Fibroblast of mammary gland (primary cell): ENCODE measurements at regions not wholly inside any gene's neighbourhood (a gene's known extent, or its start where the extent isn't known, plus 50 kb on each side); places are given as distances from the start of the nearest gene placed in this dataset.

ENCODE experiments used
- DNase-seq: peaks from one replicate; pipeline ENCODE4 v3.0.0-alpha.2; 2010; ENCODE audit warnings: low read depth
- H3K4me3 ChIP-seq: 2 replicates; pipeline ENCODE4 v1.5.1; 2011; ENCODE audit warnings: low read depth, mild to moderate bottlenecking, low read length, moderate library complexity; ENCODE audit not compliant: control insufficient read depth
- TF ChIP-seq, protein P1 (sequence below): conservative IDR thresholded peaks from 2 replicates; pipeline ENCODE4 v1.5.1; 2011; ENCODE audit warnings: low read depth, low read length, inconsistent platforms; ENCODE audit not compliant: control insufficient read depth, insufficient read depth

DNA sequence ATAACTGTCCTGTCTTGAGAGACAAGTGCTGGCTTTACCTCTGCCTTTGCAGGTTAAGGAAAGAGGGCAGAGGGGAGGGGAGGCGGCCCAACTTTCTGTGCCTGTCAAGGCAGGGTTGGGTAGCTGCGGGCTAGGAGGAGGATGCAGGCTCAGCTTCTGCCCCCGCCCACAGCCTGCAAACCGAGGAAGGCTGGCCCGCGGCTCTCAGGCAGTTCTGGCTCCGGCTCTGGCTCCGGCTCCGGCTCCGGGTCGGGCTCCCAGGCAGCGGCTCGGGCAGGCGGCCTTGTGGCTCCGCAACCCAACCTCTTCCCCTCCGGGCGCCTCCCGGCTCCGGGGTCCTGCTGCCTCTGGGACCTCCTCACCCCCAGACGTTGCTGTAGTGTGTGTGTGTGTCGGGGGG, 92.9 kb downstream of the TMEM30B start:
- TF ChIP-seq, protein P1, sequence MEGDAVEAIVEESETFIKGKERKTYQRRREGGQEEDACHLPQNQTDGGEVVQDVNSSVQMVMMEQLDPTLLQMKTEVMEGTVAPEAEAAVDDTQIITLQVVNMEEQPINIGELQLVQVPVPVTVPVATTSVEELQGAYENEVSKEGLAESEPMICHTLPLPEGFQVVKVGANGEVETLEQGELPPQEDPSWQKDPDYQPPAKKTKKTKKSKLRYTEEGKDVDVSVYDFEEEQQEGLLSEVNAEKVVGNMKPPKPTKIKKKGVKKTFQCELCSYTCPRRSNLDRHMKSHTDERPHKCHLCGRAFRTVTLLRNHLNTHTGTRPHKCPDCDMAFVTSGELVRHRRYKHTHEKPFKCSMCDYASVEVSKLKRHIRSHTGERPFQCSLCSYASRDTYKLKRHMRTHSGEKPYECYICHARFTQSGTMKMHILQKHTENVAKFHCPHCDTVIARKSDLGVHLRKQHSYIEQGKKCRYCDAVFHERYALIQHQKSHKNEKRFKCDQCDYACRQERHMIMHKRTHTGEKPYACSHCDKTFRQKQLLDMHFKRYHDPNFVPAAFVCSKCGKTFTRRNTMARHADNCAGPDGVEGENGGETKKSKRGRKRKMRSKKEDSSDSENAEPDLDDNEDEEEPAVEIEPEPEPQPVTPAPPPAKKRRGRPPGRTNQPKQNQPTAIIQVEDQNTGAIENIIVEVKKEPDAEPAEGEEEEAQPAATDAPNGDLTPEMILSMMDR = no peak
- H3K4me3 ChIP-seq = no peak overlapping the region
- no peak for DNase-seq

DNA sequence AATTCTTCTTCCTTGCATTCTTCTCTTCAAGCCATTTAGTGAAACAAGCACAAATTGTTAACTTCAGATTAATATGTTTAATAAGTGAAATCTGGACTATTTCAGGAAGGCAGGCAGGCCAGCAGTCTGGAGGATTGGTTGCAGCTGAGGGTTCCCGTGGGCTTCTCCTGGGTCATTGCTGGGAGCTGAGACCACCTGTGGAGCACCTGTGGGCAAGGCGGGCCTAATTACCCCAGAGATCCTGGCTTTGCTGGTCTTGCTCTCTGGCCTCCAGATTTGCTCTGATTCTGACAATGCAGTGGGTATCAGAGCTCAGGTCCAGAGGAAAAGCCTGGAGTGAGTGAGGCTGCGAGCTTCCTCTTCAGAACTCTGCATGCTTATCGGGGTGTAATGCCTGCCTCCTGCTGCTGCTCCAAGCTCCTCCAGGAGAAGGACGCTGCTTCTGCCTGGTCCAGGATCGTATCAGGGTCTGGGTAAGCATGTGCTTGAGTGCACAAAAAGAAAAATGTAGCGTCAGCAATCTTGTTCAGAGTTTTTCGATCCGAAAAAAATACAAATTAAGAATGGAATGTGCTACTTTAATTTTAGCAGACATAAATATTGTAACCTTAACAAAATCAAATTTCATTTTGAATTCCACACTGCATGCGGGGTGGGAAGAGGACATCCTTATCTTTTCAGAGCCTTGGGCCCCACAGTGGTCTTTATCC, 93.8 kb downstream of the TMEM30B start:
- TF ChIP-seq, protein P1 = no peak
- H3K4me3 ChIP-seq = no peak overlapping the region
- no peak for DNase-seq

DNA sequence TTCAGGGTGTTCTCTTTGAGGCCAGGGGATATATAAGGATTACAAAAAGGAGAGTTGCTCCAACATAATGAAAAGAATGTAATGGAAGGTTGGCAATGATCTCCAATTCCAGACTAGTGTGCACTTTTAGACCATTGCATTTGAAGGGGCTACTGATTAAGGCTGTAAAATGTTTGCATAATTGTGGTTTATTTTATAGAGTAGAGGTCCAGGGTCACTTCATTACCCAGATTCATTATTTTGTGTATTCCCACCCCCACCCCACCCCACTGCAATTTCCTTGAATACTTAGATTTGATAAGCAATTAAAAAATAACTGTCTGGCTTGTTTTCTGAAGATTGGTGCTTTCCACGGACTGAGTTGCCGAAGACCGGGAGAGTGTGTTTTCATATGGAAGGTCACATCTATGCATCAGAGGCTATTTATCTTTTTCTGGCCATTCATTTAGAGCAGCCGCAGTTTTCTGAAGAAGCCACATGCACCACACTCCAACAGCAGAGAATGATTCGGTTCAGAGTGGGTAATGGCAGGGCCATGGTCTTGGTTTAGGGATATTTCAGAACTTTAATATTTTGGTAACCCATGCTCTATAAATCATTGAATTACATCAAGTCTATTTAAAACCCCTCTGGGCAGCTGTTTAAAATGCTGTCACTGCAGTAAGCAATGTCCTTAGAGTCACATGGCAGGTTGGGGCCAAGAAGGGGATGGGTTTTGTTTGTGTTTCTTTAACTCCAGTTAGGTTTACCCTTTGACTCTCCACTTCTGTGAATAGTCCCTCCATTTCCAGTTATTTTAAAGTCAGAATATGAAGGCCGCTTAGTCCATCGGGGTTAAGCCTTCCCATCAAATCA, 94.6 kb downstream of the TMEM30B start:
- DNase-seq = no peak
- TF ChIP-seq, protein P1 = no peak

DNA sequence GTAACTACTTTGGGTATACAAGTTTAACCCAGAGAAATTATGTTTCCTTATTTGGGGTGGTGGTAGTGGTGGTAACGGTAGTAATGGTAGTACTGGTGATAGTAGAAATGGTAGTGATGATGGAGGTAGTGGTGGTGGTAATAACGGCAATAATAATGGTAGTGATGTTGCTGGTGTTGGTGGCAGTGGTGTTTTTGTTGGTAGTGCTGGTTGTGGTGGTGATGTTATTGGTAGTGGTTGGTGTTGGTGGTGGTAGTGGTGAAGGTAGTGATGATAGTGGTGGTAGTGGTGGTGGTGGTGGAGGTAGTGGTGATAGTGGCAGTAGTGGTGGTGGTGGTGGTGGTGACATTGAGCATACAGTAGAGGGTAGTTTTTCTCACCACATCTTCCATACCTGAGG, 95.6 kb downstream of the TMEM30B start:
- TF ChIP-seq, protein P1 = no peak
- DNase-seq = no peak
- H3K4me3 ChIP-seq = no peak overlapping the region

More for the DNA sequence above, 94.6 kb downstream of the TMEM30B start:
- H3K4me3 ChIP-seq = no peak overlapping the region

DNA sequence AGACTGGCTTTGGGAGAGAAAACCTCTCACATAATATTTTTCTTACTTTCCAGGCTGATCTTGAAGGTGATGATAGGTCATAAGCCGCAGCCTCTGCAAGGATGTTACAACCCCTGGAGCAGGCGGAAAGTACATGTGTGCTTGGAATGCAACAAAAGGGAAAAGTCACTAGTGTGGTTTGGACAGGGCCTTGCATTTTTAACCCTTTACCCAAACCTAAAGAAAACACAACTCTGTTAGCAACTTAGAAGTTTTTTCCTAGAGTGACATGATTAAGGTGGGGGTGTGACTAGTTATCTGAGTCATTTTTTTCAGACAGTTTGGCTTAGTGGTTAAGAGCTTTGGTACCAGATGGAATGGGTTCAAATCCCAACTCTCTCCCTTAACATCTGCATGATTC, 97.0 kb downstream of the TMEM30B start:
- TF ChIP-seq, protein P1 = no peak
- peak; percentile 100 for DNase-seq
- no peak overlapping the region for H3K4me3 ChIP-seq

DNA sequence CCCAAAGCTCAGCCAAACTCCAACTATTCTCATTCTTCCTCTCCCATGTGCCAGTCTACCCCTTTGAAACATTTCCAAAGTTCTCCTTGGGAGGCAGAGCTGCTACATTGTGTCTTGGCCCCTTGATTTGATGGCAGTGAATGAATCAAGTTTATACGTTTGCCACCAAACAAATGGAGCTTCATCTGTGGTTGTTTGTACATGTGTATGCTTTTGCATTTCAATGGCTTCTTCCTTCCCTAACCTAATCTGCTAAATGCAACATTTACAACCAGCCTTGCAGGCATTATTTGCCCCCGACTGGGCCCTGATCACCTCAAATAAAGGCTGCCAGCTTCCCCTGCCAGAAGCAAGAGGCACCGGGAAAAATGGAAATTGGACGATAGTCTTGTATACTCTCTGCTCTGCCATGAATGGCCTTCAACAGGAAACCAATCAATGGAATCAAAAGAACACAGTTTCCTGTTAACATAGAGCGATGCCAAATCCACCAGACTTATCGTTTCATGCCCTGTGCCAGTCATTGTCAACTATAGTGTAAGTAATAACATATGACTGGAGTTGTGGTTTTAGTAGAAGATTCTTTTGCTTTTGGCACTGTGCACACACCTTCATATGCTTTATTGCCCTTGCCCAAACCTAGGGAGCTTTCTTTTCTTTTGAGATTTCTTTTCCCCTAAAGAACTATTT, 97.8 kb downstream of the TMEM30B start:
- H3K4me3 ChIP-seq = no peak overlapping the region
- DNase-seq = peak; percentile 38
- TF ChIP-seq, protein P1 = no peak
